ENCODE measurements at regions not wholly inside any gene's neighbourhood (a gene's known extent, or its start where the extent isn't known, plus 50 kb on each side); places are given as distances from the start of the nearest gene placed in this dataset.
"Not testable (repeated sequence)": the region's sequence is repeated elsewhere in the genome, so short reads cannot be mapped to it uniquely, and the experiment has no call there.

DNA sequence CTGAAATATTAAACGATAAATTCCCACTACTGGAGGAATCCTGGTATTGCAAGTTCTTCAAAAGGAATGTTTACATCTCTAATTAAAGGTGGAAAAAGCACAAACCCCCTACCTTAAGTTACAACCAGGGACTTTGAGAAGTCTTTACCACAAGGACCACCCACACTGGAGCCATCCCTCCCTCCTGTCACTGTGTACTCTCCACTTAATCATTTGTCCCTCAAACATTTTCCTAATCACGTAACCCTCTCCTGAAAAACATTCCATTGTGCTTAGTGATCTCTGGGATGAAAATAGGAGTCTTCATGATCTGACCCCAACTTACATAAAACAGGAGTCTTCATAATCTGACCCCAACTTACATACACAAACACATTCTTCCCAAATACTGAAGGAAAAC is 85.7 kb downstream of the SUCLG1 start:
- no peak for DNase-seq (ENCODE audit: low read depth in 2 of 2)

- no peak for DNase-seq (ENCODE audit: low read depth in 2 of 2)
Measured at GRCh38 chr2:84362541-84362940, 96.5 kb downstream of the SUCLG1 start.

DNA sequence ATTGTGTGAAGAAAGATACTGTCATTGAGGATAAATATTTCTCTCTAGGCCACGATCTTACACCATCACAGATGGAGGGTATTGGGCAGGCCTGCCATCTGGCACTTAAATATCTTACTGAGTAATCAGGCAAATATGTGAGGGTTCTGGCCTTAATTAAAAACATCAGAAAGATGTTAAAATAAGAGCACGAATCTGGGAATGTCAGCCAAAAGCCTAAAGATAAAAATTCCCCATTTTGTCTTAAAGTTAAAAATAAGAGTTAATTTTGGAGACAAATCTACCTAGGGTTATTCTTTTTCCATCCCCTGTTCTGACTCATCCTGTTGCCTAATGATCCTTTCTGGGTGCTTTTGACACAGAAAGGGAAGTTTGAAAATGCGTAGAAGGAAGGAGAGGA is 121.0 kb downstream of the SUCLG1 start:
- no peak for DNase-seq (ENCODE audit: low read depth in 2 of 2)

DNA sequence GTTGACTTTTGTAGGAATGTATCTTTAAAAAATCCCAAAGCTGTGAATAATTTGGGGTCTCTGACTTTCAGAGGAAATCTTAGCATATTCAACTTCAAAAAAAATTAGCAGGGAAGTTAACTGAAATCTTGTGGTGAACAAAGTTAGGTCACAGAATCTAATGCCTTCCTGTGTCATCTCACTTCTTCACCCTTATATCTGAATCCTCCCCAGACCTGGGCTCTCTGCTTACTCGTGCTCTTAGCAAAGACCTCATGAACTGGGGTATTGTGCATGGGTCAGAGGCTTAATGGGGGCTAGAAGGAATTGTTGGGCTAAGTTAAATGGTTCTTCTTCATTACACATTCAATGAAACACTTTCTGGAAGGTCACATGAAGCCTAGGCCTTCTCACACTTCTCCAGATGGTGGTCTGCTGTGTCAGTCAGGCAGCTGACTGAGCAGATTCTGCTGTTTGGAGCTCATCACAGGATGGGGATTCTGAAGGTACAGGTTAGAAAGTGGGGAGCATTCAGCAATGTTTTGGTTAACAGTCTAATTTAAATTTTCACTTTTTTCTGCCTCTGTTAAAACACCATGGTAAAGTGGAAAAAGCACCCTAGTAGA is 131.3 kb downstream of the SUCLG1 start:
- no peak for DNase-seq (ENCODE audit: low read depth in 2 of 2)

DNA sequence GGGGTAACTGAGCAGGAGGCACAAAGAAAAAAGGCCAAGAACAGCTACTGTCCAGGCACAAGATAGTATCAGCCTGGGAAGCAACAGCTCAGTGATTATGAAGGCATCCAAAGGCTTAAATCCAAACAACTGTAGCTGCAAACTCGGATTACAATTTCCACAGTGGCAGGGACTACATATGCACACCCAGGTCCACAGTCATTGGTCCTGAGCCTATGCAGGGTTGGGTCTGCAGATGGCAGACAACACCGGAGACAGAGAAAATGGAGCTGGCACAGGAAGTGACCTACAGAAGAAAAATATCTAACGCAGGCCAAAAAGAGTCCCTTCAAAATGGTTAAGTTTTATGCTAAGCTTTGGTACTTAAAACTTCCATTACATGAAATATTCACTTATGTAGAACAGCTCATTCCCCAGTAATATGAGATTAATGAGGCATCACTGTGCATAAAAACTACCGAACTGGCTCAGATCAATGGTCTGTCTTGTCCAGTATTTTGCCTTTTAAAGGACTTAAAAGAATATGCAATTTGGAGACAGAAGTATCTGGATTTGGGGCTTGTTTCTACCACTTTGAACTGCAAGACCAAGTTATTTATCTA is 132.1 kb downstream of the SUCLG1 start:
- no peak for DNase-seq (ENCODE audit: low read depth in 2 of 2)

- no peak for DNase-seq (ENCODE audit: low read depth in 2 of 2)
Measured at GRCh38 chr2:84323890-84324289, 135.2 kb downstream of the SUCLG1 start.

GRCh38 chr2:84320940-84321339 is 138.1 kb downstream of the SUCLG1 start:
- DNase-seq (ENCODE audit: low read depth in 2 of 2): no peak

DNA sequence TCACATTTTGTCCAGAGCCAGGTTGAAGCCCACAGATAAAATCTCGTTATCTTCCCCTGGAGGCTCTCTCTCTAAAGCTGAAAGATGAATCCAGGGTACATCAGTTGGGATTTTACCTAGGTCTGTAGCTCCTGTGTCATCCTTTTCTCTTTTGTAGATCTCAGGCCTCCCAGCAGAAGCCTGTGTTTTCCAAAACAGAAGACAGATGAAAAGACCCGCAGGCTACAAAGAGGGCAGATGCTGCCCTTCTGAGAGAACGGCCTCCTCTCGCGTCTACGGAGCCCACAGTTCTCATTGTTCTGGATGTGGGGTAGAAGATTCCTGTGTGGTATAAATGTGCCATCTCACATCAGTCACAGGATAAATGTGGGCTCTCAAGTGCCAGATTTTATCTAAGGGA is 139.5 kb downstream of the SUCLG1 start:
- no peak for DNase-seq (ENCODE audit: low read depth in 2 of 2)

DNA sequence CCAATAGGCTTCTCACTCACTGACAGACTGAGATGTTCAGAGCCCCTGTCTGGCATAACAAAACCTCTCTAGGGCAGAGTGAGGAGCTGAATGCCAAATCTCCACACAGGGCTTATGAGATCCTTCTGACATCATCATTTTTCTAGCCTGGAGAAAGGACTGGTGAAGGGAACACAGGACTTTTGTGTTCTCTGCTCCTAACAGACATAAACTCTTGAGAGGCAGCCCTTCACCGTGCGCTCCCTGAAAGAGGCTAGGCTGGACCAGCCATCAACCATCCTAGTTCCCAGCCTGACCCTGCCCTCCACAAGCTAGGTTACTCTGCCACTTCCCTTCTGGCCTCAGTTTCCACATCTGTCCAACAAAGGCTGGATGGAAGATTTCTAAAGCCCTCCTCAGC is 141.9 kb downstream of the SUCLG1 start:
- no peak for DNase-seq (ENCODE audit: low read depth in 2 of 2)

DNA sequence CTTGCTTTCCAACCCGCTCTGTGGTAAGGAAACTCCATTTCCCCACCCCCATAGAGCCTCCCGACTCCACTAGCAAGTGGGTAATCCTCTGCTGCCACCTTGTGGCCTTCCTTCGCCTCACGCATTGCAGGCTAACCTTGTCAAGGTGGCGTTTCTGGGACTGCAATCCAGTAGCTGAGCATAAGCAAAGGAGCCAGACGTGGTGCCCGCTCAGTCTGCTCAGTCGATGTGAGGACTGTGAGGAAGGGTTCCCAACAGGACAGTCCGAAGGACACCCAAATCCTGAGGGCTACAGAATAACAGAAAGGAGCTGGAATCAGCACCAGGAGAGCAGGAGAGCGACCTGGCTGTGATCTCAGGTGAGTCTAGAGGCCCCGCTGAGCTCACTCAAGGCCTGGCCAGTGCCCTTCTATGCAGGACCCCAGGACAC is 144.2 kb downstream of the SUCLG1 start:
- DNase-seq (ENCODE audit: low read depth in 2 of 2): peak; percentile 50 to 53

DNA sequence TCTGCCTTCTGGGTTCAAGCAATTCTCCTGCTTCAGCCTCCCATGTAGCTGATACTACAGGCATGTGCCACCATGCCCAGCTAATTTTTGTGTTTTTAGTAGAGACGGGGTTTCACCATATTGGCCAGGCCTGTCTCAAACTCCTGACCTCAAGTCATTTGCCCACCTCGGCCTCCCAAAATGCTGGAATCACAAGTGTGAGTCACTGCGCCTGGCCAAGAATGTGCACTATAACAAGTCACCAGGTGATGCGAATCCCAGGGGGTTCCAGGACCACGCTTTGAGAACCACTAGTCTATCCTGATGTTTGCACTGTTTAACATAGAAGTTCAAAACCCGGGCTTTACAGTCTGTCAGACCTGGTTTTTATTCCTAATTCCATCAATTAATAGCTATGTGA is 144.8 kb downstream of the SUCLG1 start:
- DNase-seq (ENCODE audit: low read depth in 2 of 2): no peak

- DNase-seq (ENCODE audit: low read depth in 2 of 2): no peak
Measured at GRCh38 chr2:84309281-84309680, 149.8 kb downstream of the SUCLG1 start.

- DNase-seq (ENCODE audit: low read depth in 2 of 2): no peak
Measured at GRCh38 chr2:84306361-84306760, 152.7 kb downstream of the SUCLG1 start.

- peak in 1 of 2 donors; percentile 3 for DNase-seq (ENCODE audit: low read depth in 2 of 2)
Measured at GRCh38 chr2:84302513-84303412, 156.3 kb downstream of the SUCLG1 start.

DNA sequence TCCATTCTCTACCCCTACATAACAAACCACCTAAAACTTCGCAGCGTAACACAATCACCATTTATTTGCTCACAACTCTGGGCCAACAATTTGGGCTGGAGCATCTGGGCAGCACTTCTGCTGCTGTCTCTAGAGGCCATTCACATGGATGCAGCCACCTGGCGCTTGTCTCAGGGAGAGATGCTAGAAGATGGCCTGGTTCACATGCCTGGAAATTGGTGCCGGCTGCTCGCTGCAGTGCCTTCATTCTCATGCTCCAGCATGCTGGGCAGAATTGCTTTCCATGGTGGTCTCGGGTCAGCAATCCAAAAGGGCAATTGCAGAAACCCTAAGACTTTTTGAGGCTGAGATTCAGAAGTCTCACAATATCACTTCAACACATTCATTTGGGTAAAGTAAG is 157.4 kb downstream of the SUCLG1 start:
- DNase-seq (ENCODE audit: low read depth in 2 of 2): no peak

DNA sequence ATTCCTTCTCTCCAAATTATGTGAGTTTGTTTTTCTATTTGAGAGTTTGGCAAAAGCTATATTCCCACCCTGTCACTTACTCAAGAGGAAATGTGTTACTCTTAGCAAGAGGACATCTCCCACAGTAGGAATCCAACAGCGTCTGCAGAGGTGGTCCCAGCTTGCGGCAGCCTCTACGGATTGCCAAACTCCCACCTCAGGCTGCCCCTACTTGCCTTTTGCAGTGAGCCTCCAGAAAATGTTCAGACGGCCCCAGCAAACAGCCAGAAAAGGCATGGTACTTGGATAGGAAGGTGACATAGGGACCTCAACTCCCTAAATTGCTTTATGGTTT is 158.4 kb downstream of the SUCLG1 start:
- no peak for DNase-seq (ENCODE audit: low read depth in 2 of 2)

GRCh38 chr2:84300001-84300695 is 158.9 kb downstream of the SUCLG1 start:
- not testable (repeated sequence) for DNase-seq (ENCODE audit: low read depth in 2 of 2)

- no peak for DNase-seq (ENCODE audit: low read depth in 2 of 2)
Measured at GRCh38 chr2:84299211-84299775, 159.8 kb downstream of the SUCLG1 start.

DNA sequence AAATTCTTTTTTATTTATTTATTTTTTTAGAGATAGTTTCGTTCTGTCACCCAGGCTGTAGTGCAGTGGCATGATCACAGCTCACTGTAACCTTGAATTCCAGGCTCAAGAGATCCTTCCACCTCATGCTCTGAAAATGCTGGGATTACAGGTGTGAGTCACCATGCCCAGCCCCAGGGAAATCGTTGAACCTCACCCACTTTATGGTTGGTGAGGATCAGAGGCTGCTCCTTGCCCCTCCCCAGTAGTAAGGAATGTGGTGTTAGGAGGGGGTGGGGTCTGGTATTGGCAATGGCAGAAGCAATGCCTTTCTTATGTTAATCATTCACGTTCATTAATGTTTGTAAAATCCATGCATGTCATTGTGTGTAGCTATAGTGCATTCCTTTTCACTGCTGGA is 161.9 kb downstream of the SUCLG1 start:
- no peak for DNase-seq (ENCODE audit: low read depth in 2 of 2)

GRCh38 chr2:84293791-84294380 is 165.2 kb downstream of the SUCLG1 start:
- DNase-seq (ENCODE audit: low read depth in 2 of 2): no peak

DNA sequence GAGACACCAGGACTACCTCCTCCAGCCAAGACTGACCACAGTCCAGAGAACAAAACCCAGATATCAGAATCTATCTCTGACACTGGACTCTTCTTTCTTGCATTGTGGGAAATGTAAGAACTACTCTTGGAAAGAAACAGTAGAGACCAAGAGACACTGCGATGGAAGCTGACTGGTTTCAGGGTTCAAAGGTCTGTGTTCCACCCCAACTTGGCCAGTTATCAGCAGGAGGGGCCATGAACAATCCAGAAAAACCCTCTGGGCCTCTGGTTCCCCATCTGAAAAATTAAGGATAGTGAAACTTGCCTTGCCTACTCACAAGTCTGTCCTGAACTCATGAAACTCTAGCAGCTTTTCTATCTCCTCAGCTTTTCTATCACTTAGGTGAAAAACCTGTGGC is 166.5 kb downstream of the SUCLG1 start:
- no peak for DNase-seq (ENCODE audit: low read depth in 2 of 2)

GRCh38 chr2:84290537-84290936 is 168.5 kb downstream of the SUCLG1 start:
- no peak for DNase-seq (ENCODE audit: low read depth in 2 of 2)

Measured in stimulated activated CD8-positive, alpha-beta memory T cell treated with anti-CD3 and anti-CD28 coated beads, Interleukin-7, amount 100 ng/mL, for 4 hours (primary cell).